Astrocyte (in vitro differentiated cells and primary cell): ENCODE measurements at regions not wholly inside any gene's neighbourhood (a gene's known extent, or its start where the extent isn't known, plus 50 kb on each side); places are given as distances from the start of the nearest gene placed in this dataset.

Experiments
- DNase-seq: peaks from one replicate; pipeline ENCODE4 v3.0.0-alpha.2; 2010; ENCODE audit warnings: low read depth
- FAIRE-seq: peaks from 2 replicates; lab custom pipeline; 2011; peaks lifted over from hg19 to GRCh38; lab: Jason Lieb, UNC
- H2AFZ ChIP-seq: 2 replicates; pipeline ENCODE4 v1.6.0; 2012; ENCODE audit warnings: low read depth, low read length, inconsistent platforms
- H3K27ac ChIP-seq: 2 replicates; pipeline ENCODE4 v1.5.1; 2011; ENCODE audit warnings: low read depth, low read length, inconsistent platforms
- H3K27me3 ChIP-seq: 2 replicates; pipeline ENCODE4 v1.6.0; 2011; ENCODE audit warnings: low read length, inconsistent platforms; ENCODE audit not compliant: insufficient read depth
- H3K36me3 ChIP-seq: 2 replicates; pipeline ENCODE4 v1.5.1; 2011; ENCODE audit warnings: low read length, inconsistent platforms; ENCODE audit not compliant: insufficient read depth
- H3K4me1 ChIP-seq: 2 replicates; pipeline ENCODE4 v1.5.1; 2011; ENCODE audit warnings: low read length, inconsistent platforms; ENCODE audit not compliant: insufficient read depth
- H3K4me2 ChIP-seq: 2 replicates; pipeline ENCODE4 v1.6.0; 2012; ENCODE audit warnings: low read length, inconsistent platforms
- H3K4me3 ChIP-seq: 2 replicates; pipeline ENCODE4 v1.5.1; 2011; ENCODE audit warnings: low read depth, mild to moderate bottlenecking, low read length, inconsistent platforms; ENCODE audit not compliant: insufficient read depth
- H3K79me2 ChIP-seq: 2 replicates; pipeline ENCODE4 v1.6.0; 2012; ENCODE audit warnings: mild to moderate bottlenecking, low read length, inconsistent platforms; ENCODE audit not compliant: insufficient read depth
- H3K9ac ChIP-seq: 2 replicates; pipeline ENCODE4 v1.6.0; 2012; ENCODE audit warnings: mild to moderate bottlenecking, low read length, inconsistent platforms
- H3K9me3 ChIP-seq: 2 replicates; pipeline ENCODE4 v1.5.1; 2012; ENCODE audit warnings: low read depth, mild to moderate bottlenecking, low read length, inconsistent platforms; ENCODE audit not compliant: insufficient read depth
- H4K20me1 ChIP-seq: 2 replicates; pipeline ENCODE4 v1.6.0; 2012; ENCODE audit warnings: low read length, inconsistent platforms; ENCODE audit not compliant: insufficient read depth
- H3K27ac Mint-ChIP-seq: one replicate; pipeline ENCODE4 v1.8.0; 2021; ENCODE audit warnings: mild to moderate bottlenecking, mixed read lengths; ENCODE audit not compliant: unreplicated experiment
- H3K27me3 Mint-ChIP-seq: one replicate; pipeline ENCODE4 v1.8.0; 2021; ENCODE audit warnings: low read depth, mixed read lengths; ENCODE audit not compliant: unreplicated experiment
- H3K36me3 Mint-ChIP-seq: one replicate; pipeline ENCODE4 v1.8.0; 2021; ENCODE audit warnings: low read depth, mixed read lengths; ENCODE audit not compliant: unreplicated experiment
- H3K4me1 Mint-ChIP-seq: one replicate; pipeline ENCODE4 v1.8.0; 2021; ENCODE audit warnings: low read depth, mixed read lengths; ENCODE audit not compliant: unreplicated experiment
- H3K4me3 Mint-ChIP-seq: one replicate; pipeline ENCODE4 v1.8.0; 2021; ENCODE audit warnings: mild to moderate bottlenecking, moderate library complexity, mixed read lengths; ENCODE audit not compliant: unreplicated experiment
- H3K9me3 Mint-ChIP-seq: one replicate; pipeline ENCODE4 v1.8.0; 2021; ENCODE audit warnings: mild to moderate bottlenecking, mixed read lengths; ENCODE audit not compliant: unreplicated experiment
- CTCF ChIP-seq: IDR thresholded peaks from 2 replicates; pipeline ENCODE4 v1.5.1; 2011; ENCODE audit warnings: low read depth, mild to moderate bottlenecking, inconsistent platforms, low read length, moderate library complexity; ENCODE audit not compliant: insufficient read depth
- EZH2 ChIP-seq: IDR thresholded peaks from 2 replicates; pipeline ENCODE4 v1.6.1; 2012; ENCODE audit warnings: mild to moderate bottlenecking, low read length, inconsistent platforms; ENCODE audit not compliant: insufficient read depth

GRCh38 chr19:41495589-41495988, 52.6 kb downstream of the ERICH4 start:
- Mint-ChIP-seq H3K27me3 (peaks cover 36% of the 10 kb centered on the region), H3K36me3 (no peaks in the 10 kb centered on the region), H3K4me3 (no peak overlapping the region), H3K9me3 (peaks cover 6% of the 10 kb centered on the region), H3K4me1 (no peaks in the 10 kb centered on the region), H3K27ac (no peak overlapping the region)
- DNase-seq (no peak), FAIRE-seq (no peak)
- Histone ChIP-seq H2AFZ (no peak overlapping the region), H3K4me3 (no peak overlapping the region), H3K79me2 (no peaks in the 10 kb centered on the region), H3K27me3 (no peaks in the 10 kb centered on the region), H3K9ac (no peak overlapping the region), H4K20me1 (no peaks in the 10 kb centered on the region), H3K36me3 (no peaks in the 10 kb centered on the region), H3K27ac (no peak overlapping the region), H3K4me2 (no peak overlapping the region), H3K9me3 (no peaks in the 10 kb centered on the region), H3K4me1 (no peaks in the 10 kb centered on the region)
- TF ChIP-seq CTCF (no peak), EZH2 (no peak)

GRCh38 chr19:41499899-41500298, 56.9 kb downstream of the ERICH4 start:
- no peaks in the 10 kb centered on the region for H3K36me3 ChIP-seq
- Mint-ChIP-seq H3K27me3 (peaks cover 31% of the 10 kb centered on the region), H3K27ac (no peak overlapping the region), H3K36me3 (no peaks in the 10 kb centered on the region), H3K4me1 (peaks cover 5% of the 10 kb centered on the region), H3K4me3 (no peak overlapping the region), H3K9me3 (peaks cover 27% of the 10 kb centered on the region)
- H3K4me1 ChIP-seq: no peaks in the 10 kb centered on the region
- no peaks in the 10 kb centered on the region for H3K79me2 ChIP-seq
- H3K9me3 ChIP-seq: no peaks in the 10 kb centered on the region
- no peak overlapping the region for H3K27ac ChIP-seq
- H3K4me2 ChIP-seq: no peak overlapping the region
- no peak overlapping the region for H3K9ac ChIP-seq
- no peaks in the 10 kb centered on the region for H4K20me1 ChIP-seq
- H3K27me3 ChIP-seq: no peaks in the 10 kb centered on the region
- FAIRE-seq (no peak), DNase-seq (no peak)
- no peak overlapping the region for H3K4me3 ChIP-seq
- H2AFZ ChIP-seq: no peak overlapping the region
- TF ChIP-seq EZH2: no peak
- no peak for TF ChIP-seq CTCF

- no peak overlapping the region for H2AFZ ChIP-seq
- Mint-ChIP-seq H3K4me3 (no peak overlapping the region), H3K9me3 (peaks cover 28% of the 10 kb centered on the region), H3K36me3 (no peaks in the 10 kb centered on the region), H3K4me1 (peaks cover 5% of the 10 kb centered on the region), H3K27ac (no peak overlapping the region), H3K27me3 (peaks cover 32% of the 10 kb centered on the region)
- no peaks in the 10 kb centered on the region for H3K27me3 ChIP-seq
- no peaks in the 10 kb centered on the region for H3K79me2 ChIP-seq
- H3K4me1 ChIP-seq: no peaks in the 10 kb centered on the region
- H4K20me1 ChIP-seq: no peaks in the 10 kb centered on the region
- no peak overlapping the region for H3K4me2 ChIP-seq
- FAIRE-seq (no peak), DNase-seq (no peak)
- no peaks in the 10 kb centered on the region for H3K9me3 ChIP-seq
- H3K27ac ChIP-seq: no peak overlapping the region
- no peak overlapping the region for H3K9ac ChIP-seq
- TF ChIP-seq CTCF (no peak), EZH2 (no peak)
- no peaks in the 10 kb centered on the region for H3K36me3 ChIP-seq
- H3K4me3 ChIP-seq: no peak overlapping the region
These were observed 57.5 kb downstream of the ERICH4 start for GRCh38 chr19:41500443-41500842.
